ENCODE measurements at regions not wholly inside any gene's neighbourhood (a gene's known extent, or its start where the extent isn't known, plus 50 kb on each side); places are given as distances from the start of the nearest gene placed in this dataset.

DNA sequence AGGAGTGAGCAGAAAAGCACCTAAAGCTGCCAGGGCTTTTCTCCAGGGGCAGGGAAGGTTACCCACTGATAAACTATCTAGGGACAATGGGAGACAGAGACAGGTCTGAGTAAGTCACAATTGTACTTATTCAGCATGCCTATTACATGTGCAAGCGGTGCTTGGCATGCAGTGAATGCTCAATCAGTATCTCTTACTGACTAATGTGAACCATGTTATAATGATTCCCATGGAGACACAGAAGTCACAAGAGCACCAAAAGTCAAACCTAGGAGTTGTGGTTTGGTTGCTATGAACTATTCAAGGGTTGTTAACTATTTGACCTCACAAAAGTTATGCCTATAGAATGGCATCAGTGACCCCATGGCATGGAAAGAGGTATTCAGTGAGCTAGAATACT, 50.0 kb upstream of the RASGRP1 start:
- WGBS, 2 experiments: 93 to 100% methylated on average over 1 of the region's 1 CpG
- no peaks in the 10 kb centered on the region for H3K36me3 ChIP-seq (ENCODE audit: control insufficient read depth, insufficient read depth, low read length)
- H3K9me3 ChIP-seq (ENCODE audit: control insufficient read depth, low read length): no peaks in the 10 kb centered on the region
- H3K4me1 ChIP-seq (ENCODE audit: control insufficient read depth, insufficient read depth, low read length): no peaks in the 10 kb centered on the region
- no peak overlapping the region for H3K4me3 ChIP-seq (ENCODE audit: insufficient read depth, low read depth, low read length)
- H3K27ac ChIP-seq (ENCODE audit: insufficient read depth, low read depth, low read length, poor library complexity, severe bottlenecking): no peak overlapping the region
- no peaks in the 10 kb centered on the region for H3K27me3 ChIP-seq (ENCODE audit: control insufficient read depth, insufficient read depth, low read length, poor library complexity, severe bottlenecking)

DNA sequence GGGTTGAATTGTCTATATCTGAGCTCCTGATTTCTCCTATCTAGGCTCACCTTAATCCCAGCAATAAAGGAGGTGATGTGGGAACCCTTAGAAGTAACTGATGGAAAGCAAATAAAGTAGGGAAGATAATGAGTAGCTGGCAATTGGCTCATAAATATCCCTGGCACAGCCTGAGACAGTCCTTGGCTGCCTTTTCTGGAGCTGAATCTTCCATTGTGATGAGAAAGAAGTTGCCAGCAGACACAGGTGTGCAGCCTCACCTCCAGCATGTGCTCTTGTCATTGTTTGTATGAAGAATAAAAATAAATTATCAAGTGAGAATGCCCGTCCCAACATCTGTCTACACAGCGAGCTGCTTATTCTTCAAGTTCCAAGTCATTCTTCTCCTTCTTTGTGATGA, 53.2 kb upstream of the RASGRP1 start:
- Histone ChIP-seq H3K36me3 (ENCODE audit: control insufficient read depth, insufficient read depth, low read length) (no peaks in the 10 kb centered on the region), H3K27ac (ENCODE audit: insufficient read depth, low read depth, low read length, poor library complexity, severe bottlenecking) (no peak overlapping the region), H3K4me3 (ENCODE audit: insufficient read depth, low read depth, low read length) (no peak overlapping the region), H3K27me3 (ENCODE audit: control insufficient read depth, insufficient read depth, low read length, poor library complexity, severe bottlenecking) (no peaks in the 10 kb centered on the region), H3K4me1 (ENCODE audit: control insufficient read depth, insufficient read depth, low read length) (peaks cover 6% of the 10 kb centered on the region), H3K9me3 (ENCODE audit: control insufficient read depth, low read length) (no peaks in the 10 kb centered on the region)
- WGBS, 2 experiments: 92 to 94% methylated on average over 2 of the region's 2 CpGs

DNA sequence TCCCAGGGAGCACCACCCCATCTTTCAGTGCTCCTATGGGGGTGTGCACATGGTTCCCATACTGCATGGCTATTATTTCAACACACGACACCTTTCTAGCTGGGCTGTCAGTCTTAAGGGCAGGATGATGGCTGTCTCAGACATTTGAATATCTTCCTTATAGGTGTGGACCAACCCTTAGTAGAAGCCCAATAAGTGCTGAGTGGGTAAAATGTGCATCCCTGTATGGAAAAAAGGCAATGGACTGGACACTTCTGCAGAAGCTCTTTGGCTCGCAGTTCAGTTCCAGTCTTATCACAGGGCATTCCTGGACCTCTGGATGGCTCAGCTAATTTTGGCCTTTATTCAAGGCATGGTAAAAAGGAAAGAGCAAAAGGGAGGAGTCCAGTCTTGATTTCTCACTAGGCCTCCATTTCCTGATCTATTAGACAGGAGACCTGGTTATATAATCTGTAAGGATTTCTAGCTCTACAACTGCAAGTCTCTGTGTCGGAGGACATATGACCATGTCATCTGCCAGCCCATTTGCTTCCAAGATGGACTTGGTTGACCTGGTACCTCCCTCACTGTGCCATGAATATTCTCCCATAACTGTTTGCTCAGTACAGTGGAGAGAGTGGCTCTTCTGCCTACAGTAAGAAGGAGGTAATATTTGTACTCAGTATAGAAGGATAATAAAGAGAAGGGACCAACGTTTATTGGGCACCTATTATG, 53.8 kb upstream of the RASGRP1 start:
- H3K9me3 ChIP-seq (ENCODE audit: control insufficient read depth, low read length): no peaks in the 10 kb centered on the region
- no peaks in the 10 kb centered on the region for H3K36me3 ChIP-seq (ENCODE audit: control insufficient read depth, insufficient read depth, low read length)
- H3K4me1 ChIP-seq (ENCODE audit: control insufficient read depth, insufficient read depth, low read length): peaks cover 6% of the 10 kb centered on the region
- H3K4me3 ChIP-seq (ENCODE audit: insufficient read depth, low read depth, low read length): no peak overlapping the region
- no peaks in the 10 kb centered on the region for H3K27me3 ChIP-seq (ENCODE audit: control insufficient read depth, insufficient read depth, low read length, poor library complexity, severe bottlenecking)
- no peak overlapping the region for H3K27ac ChIP-seq (ENCODE audit: insufficient read depth, low read depth, low read length, poor library complexity, severe bottlenecking)
- 93 to 95% methylated on average over 4 of the region's 4 CpGs for WGBS, 2 experiments

DNA sequence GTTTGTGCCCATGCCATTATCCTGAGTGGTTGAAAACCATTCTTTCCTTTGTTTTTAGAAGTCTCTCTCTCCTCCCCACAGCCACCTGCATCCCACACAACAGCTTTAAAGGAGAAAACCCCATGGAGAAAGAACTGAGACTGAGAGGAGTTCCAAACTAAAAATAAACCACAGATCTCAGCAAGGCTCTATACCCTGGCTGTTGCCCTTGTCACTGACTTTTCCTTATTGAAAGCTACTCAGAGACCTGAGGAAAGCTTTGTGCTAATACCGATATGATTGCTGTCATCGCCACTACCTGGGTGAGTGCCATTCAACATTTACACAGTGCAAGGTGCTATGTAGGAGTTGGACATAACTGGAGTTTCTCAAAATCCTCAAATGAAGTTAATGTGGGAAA, 55.5 kb upstream of the RASGRP1 start:
- Histone ChIP-seq H3K27me3 (ENCODE audit: control insufficient read depth, insufficient read depth, low read length, poor library complexity, severe bottlenecking) (no peaks in the 10 kb centered on the region), H3K4me1 (ENCODE audit: control insufficient read depth, insufficient read depth, low read length) (peaks cover 6% of the 10 kb centered on the region), H3K36me3 (ENCODE audit: control insufficient read depth, insufficient read depth, low read length) (no peaks in the 10 kb centered on the region), H3K27ac (ENCODE audit: insufficient read depth, low read depth, low read length, poor library complexity, severe bottlenecking) (no peak overlapping the region), H3K4me3 (ENCODE audit: insufficient read depth, low read depth, low read length) (no peak overlapping the region), H3K9me3 (ENCODE audit: control insufficient read depth, low read length) (no peaks in the 10 kb centered on the region)
- WGBS, 2 experiments: 91 to 92% methylated on average over 1 to 2 of the region's 2 CpGs

DNA sequence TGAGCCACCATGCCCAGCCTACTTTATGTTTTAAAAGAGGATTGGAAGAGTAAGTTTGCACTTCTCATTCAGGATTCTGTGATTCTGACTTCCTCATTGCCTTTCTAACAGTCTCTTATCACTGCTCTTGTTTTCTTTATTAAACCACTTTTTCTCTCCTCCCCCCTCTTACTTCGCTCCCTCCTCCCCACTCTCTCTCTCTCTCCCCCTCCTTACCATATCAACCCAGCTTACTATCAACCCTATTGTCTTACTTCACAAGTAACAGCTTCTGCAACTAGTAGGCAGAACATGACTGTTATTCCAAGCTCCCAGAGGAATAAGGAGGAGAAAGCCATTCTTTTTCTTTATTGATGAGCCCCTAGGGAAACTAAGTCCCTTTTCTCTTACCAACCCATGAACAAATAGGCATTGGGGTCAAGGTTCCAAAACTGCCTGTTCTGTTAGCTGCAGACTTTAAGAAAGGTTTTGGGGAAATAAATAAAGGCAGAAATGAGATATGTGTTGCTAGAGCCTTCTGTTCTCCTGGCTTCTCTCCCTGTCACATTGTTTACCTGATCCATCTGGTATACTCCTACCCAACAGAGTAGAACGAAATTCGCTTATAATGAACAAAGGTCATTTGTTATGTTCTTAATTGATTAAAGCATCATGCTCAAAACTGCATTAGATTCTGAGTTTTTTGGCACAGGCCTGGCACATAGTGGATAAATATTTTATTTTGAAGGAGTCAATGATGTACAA, 56.4 kb upstream of the RASGRP1 start:
- 89 to 94% methylated on average over 3 of the region's 3 CpGs for WGBS, 2 experiments
- H3K4me3 ChIP-seq (ENCODE audit: insufficient read depth, low read depth, low read length): no peak overlapping the region
- H3K36me3 ChIP-seq (ENCODE audit: control insufficient read depth, insufficient read depth, low read length): no peaks in the 10 kb centered on the region
- peaks cover 6% of the 10 kb centered on the region for H3K4me1 ChIP-seq (ENCODE audit: control insufficient read depth, insufficient read depth, low read length)
- no peaks in the 10 kb centered on the region for H3K9me3 ChIP-seq (ENCODE audit: control insufficient read depth, low read length)
- no peak overlapping the region for H3K27ac ChIP-seq (ENCODE audit: insufficient read depth, low read depth, low read length, poor library complexity, severe bottlenecking)
- H3K27me3 ChIP-seq (ENCODE audit: control insufficient read depth, insufficient read depth, low read length, poor library complexity, severe bottlenecking): no peaks in the 10 kb centered on the region

DNA sequence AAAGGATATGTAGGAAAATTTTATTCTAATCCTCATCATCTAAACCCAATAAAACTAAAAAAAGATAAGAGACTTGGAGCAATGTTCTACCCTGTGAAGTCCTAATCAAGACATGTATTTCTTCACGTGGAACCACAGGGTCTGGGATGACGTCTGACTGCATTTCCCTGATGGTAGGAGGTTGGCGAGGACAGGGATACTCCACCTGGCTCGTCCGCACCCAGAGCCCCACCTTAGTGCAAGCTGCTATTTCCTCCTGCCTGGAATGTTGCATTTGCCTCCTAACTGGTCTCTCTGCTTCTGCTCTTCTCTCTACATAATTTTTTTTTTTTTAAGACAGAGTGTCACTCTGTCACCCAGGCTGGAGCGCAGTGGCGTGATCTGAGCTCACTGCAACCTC, 57.7 kb upstream of the RASGRP1 start:
- Histone ChIP-seq H3K27me3 (ENCODE audit: control insufficient read depth, insufficient read depth, low read length, poor library complexity, severe bottlenecking) (no peaks in the 10 kb centered on the region), H3K9me3 (ENCODE audit: control insufficient read depth, low read length) (no peaks in the 10 kb centered on the region), H3K4me3 (ENCODE audit: insufficient read depth, low read depth, low read length) (no peak overlapping the region), H3K27ac (ENCODE audit: insufficient read depth, low read depth, low read length, poor library complexity, severe bottlenecking) (no peak overlapping the region), H3K36me3 (ENCODE audit: control insufficient read depth, insufficient read depth, low read length) (no peaks in the 10 kb centered on the region), H3K4me1 (ENCODE audit: control insufficient read depth, insufficient read depth, low read length) (peaks cover 6% of the 10 kb centered on the region)
- WGBS, 2 experiments: 87 to 94% methylated on average over 7 of the region's 7 CpGs

DNA sequence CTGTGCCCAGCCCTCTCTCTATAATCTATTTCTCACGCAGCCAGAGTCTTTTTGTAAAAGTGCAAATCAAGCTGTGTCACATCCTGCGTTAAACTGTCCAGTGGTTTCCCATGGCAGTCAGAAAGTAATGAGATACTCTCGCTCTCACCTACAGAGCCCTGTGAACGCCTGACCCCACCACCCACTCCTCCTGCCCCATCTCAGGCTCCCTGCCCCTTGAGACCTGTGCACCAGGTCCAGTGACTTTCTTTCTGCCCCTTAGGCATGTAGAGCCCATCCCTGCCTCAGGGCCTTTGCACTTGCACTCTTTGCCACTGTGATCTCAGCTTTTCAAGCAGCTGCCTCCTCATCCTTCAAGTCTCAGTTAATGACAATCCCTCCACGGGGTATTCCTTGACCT, 58.3 kb upstream of the RASGRP1 start:
- H3K36me3 ChIP-seq (ENCODE audit: control insufficient read depth, insufficient read depth, low read length): no peaks in the 10 kb centered on the region
- H3K27ac ChIP-seq (ENCODE audit: insufficient read depth, low read depth, low read length, poor library complexity, severe bottlenecking): no peak overlapping the region
- H3K4me1 ChIP-seq (ENCODE audit: control insufficient read depth, insufficient read depth, low read length): peaks cover 6% of the 10 kb centered on the region
- no peaks in the 10 kb centered on the region for H3K9me3 ChIP-seq (ENCODE audit: control insufficient read depth, low read length)
- WGBS, 2 experiments: 93 to 94% methylated on average over 5 of the region's 5 CpGs
- no peak overlapping the region for H3K4me3 ChIP-seq (ENCODE audit: insufficient read depth, low read depth, low read length)
- H3K27me3 ChIP-seq (ENCODE audit: control insufficient read depth, insufficient read depth, low read length, poor library complexity, severe bottlenecking): no peaks in the 10 kb centered on the region

DNA sequence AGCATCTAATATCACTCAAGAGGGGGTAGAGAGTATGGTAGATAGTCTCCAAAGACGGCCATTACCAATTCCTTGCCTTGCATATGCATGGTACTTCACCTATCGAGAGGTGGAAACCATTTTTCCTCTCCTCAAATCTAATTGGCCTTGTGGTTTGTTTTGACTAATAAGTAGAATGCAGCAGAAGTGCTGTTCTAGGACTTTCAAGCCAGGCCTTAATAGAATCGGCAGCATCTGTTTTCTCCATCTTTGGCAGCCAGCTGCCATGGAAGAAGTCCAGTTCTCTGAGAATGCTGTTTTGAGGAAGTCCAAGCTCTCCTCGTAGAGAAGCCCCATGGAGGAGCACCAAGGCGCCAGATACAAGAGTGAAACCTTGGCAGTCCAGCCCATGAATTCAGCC, 59.1 kb upstream of the RASGRP1 start:
- no peaks in the 10 kb centered on the region for H3K36me3 ChIP-seq (ENCODE audit: control insufficient read depth, insufficient read depth, low read length)
- H3K4me1 ChIP-seq (ENCODE audit: control insufficient read depth, insufficient read depth, low read length): peaks cover 6% of the 10 kb centered on the region
- H3K4me3 ChIP-seq (ENCODE audit: insufficient read depth, low read depth, low read length): no peak overlapping the region
- WGBS, 2 experiments: 83 to 87% methylated on average over 5 of the region's 5 CpGs
- no peaks in the 10 kb centered on the region for H3K9me3 ChIP-seq (ENCODE audit: control insufficient read depth, low read length)
- no peak overlapping the region for H3K27ac ChIP-seq (ENCODE audit: insufficient read depth, low read depth, low read length, poor library complexity, severe bottlenecking)
- no peaks in the 10 kb centered on the region for H3K27me3 ChIP-seq (ENCODE audit: control insufficient read depth, insufficient read depth, low read length, poor library complexity, severe bottlenecking)

DNA sequence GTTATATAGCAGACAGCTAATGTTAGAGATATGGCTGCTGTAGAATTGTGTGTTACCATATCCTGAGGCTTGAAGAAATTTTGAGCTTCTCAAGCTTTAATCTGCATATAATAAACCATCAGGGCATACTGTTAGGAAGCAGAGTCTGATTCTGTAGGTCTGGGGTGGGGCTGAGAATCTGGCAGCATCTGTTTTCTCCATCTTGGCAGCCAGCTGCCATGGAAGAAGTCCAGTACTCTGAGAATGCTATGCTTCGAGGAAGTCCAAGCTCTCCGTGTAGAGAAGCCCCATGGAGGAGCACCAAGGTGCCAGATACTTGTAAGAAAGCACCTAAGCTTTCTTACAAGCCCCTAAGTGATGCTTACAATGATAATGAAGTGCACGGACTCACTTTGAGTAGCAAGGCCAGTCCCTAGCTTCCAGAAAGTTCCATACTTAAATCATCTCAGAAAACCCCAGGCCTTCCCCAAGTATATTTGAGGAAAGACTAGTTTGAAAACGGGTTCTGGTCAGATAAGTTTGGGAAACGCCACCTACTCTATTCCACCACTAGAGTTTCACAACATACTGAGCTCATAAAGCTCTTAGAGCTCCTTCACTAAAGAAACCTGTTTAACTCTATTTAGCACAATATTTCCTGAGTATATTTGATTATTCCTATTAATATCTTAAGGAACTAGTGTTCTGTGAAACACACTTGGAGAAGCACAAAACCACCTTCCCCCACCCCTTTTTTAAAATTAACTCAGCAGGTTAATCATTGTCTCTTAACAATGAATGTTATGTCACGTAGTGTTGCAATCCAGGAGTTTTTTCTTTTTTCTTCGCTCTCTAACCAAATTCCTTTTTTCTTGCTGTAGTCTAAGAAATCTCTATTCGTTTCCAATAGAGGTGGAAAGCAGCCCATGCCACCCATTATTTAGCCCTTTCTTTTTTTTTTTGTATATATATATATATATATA, 59.9 kb upstream of the RASGRP1 start:
- no peak overlapping the region for H3K4me3 ChIP-seq (ENCODE audit: insufficient read depth, low read depth, low read length)
- WGBS, 2 experiments: 92 to 93% methylated on average over 6 to 7 of the region's 8 CpGs
- H3K27me3 ChIP-seq (ENCODE audit: control insufficient read depth, insufficient read depth, low read length, poor library complexity, severe bottlenecking): no peaks in the 10 kb centered on the region
- H3K27ac ChIP-seq (ENCODE audit: insufficient read depth, low read depth, low read length, poor library complexity, severe bottlenecking): no peak overlapping the region
- H3K4me1 ChIP-seq (ENCODE audit: control insufficient read depth, insufficient read depth, low read length): peaks cover 6% of the 10 kb centered on the region
- no peaks in the 10 kb centered on the region for H3K9me3 ChIP-seq (ENCODE audit: control insufficient read depth, low read length)
- no peaks in the 10 kb centered on the region for H3K36me3 ChIP-seq (ENCODE audit: control insufficient read depth, insufficient read depth, low read length)

DNA sequence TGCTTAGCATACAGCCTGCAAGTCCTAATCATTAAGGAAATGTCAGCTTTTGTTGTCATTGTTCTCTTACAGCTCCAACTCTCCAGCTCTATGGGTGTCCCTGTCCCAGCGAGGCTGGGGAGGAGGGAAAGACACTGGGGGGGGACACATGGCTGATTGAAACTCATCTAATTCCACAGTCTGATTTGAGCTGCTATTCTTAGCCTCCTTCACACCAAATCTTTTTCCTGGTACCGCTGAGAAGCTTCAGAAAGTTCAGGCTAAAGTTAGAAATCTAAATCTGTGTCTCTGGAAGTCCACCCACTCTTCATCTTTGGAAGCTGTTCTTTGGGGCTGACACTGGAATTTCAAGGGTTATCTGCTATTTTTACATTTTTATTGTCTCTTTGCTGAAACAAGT, 61.3 kb upstream of the RASGRP1 start:
- no peaks in the 10 kb centered on the region for H3K36me3 ChIP-seq (ENCODE audit: control insufficient read depth, insufficient read depth, low read length)
- H3K9me3 ChIP-seq (ENCODE audit: control insufficient read depth, low read length): no peaks in the 10 kb centered on the region
- WGBS, 2 experiments: 79 to 87% methylated on average over 2 of the region's 2 CpGs
- no peak overlapping the region for H3K27ac ChIP-seq (ENCODE audit: insufficient read depth, low read depth, low read length, poor library complexity, severe bottlenecking)
- H3K4me1 ChIP-seq (ENCODE audit: control insufficient read depth, insufficient read depth, low read length): peaks cover 3% of the 10 kb centered on the region
- H3K4me3 ChIP-seq (ENCODE audit: insufficient read depth, low read depth, low read length): no peak overlapping the region
- H3K27me3 ChIP-seq (ENCODE audit: control insufficient read depth, insufficient read depth, low read length, poor library complexity, severe bottlenecking): no peaks in the 10 kb centered on the region
